ENCODE measurements at regions not wholly inside any gene's neighbourhood (a gene's known extent, or its start where the extent isn't known, plus 50 kb on each side); places are given as distances from the start of the nearest gene placed in this dataset.

GRCh38 chr13:47027780-47028437, 131.1 kb upstream of the HTR2A start:
- Histone ChIP-seq H3K4me3 (no peak overlapping the region), H3K36me3 (ENCODE audit: low read depth) (no peaks in the 10 kb centered on the region), H3K9me3 (no peaks in the 10 kb centered on the region), H3K4me1 (ENCODE audit: low read depth) (no peaks in the 10 kb centered on the region)
- intact Hi-C loops (cut with DNase I, micrococcal nuclease): no loop called here
- TF ChIP-seq CTCF (IDR thresholded peaks at IDR 0.05): no peak
- DNase-seq (no peak), ATAC-seq (no peak)

GRCh38 chr13:47025791-47026447, 129.1 kb upstream of the HTR2A start:
- ATAC-seq (no peak), DNase-seq (no peak)
- Histone ChIP-seq H3K4me1 (ENCODE audit: low read depth) (no peaks in the 10 kb centered on the region), H3K36me3 (ENCODE audit: low read depth) (no peaks in the 10 kb centered on the region), H3K4me3 (no peak overlapping the region), H3K9me3 (no peaks in the 10 kb centered on the region)
- no peak for TF ChIP-seq CTCF (IDR thresholded peaks at IDR 0.05)
- intact Hi-C loops (cut with DNase I, micrococcal nuclease): no loop called here

GRCh38 chr13:47019977-47020376, 123.1 kb upstream of the HTR2A start:
- no peak for ATAC-seq
- no peaks in the 10 kb centered on the region for H3K9me3 ChIP-seq
- no peak for TF ChIP-seq CTCF (IDR thresholded peaks at IDR 0.05)
- intact Hi-C loops (cut with DNase I, micrococcal nuclease): no loop called here
- H3K4me1 ChIP-seq (ENCODE audit: low read depth): no peaks in the 10 kb centered on the region
- no peaks in the 10 kb centered on the region for H3K36me3 ChIP-seq (ENCODE audit: low read depth)
- no peak overlapping the region for H3K4me3 ChIP-seq
- DNase-seq: no peak

GRCh38 chr13:47017476-47017875, 120.6 kb upstream of the HTR2A start:
- intact Hi-C loops (cut with DNase I, micrococcal nuclease): no loop called here
- ATAC-seq: no peak
- Histone ChIP-seq H3K4me1 (ENCODE audit: low read depth) (no peaks in the 10 kb centered on the region), H3K4me3 (no peak overlapping the region), H3K9me3 (no peaks in the 10 kb centered on the region), H3K36me3 (ENCODE audit: low read depth) (no peaks in the 10 kb centered on the region)
- DNase-seq: no peak
- TF ChIP-seq CTCF (IDR thresholded peaks at IDR 0.05): no peak

- ATAC-seq (no peak), DNase-seq (no peak)
- no peak for TF ChIP-seq CTCF (IDR thresholded peaks at IDR 0.05)
- intact Hi-C loops (cut with DNase I, micrococcal nuclease): no loop called here
- no peaks in the 10 kb centered on the region for H3K9me3 ChIP-seq
- no peaks in the 10 kb centered on the region for H3K36me3 ChIP-seq (ENCODE audit: low read depth)
- H3K4me3 ChIP-seq: no peak overlapping the region
- no peaks in the 10 kb centered on the region for H3K4me1 ChIP-seq (ENCODE audit: low read depth)
Measured at GRCh38 chr13:47008318-47008717, 111.5 kb upstream of the HTR2A start.
